ENCODE measurements at regions not wholly inside any gene's neighbourhood (a gene's known extent, or its start where the extent isn't known, plus 50 kb on each side); places are given as distances from the start of the nearest gene placed in this dataset.

GRCh38 chr14:81738946-81739659, 205.4 kb upstream of the SEL1L start:
- ChIA-PET POLR2A (no interaction called here), CTCF (interaction anchor here (0.8 to 1.7 kb wide), 3 partner anchors 9 to 186 kb away, joined by 3 to 4 read pairs (median 4); no protein-coding TSS in a partner anchor)
- Mint-ChIP-seq H3K27me3 (ENCODE audit: low read depth) (no peaks in the 10 kb centered on the region; the same call in 1 of the 2 replicates), H3K9me3 (peaks cover 24% of the 10 kb centered on the region), H3K4me3 (no peak overlapping the region), H3K27ac (no peak overlapping the region), H3K4me1 (no peaks in the 10 kb centered on the region), H3K36me3 (peaks cover 5% of the 10 kb centered on the region)
- ATAC-seq (no peak), DNase-seq (ENCODE audit: low spot score) (no peak)
- no peak for TF ChIP-seq FOXJ3 (CRISPR knock-in tag; IDR thresholded peaks at IDR 0.05; ENCODE audit: borderline replicate concordance)
- no peak for TF ChIP-seq ZBTB21 (CRISPR knock-in tag; IDR thresholded peaks at IDR 0.05; ENCODE audit: borderline replicate concordance)
- TF ChIP-seq, protein P1, sequence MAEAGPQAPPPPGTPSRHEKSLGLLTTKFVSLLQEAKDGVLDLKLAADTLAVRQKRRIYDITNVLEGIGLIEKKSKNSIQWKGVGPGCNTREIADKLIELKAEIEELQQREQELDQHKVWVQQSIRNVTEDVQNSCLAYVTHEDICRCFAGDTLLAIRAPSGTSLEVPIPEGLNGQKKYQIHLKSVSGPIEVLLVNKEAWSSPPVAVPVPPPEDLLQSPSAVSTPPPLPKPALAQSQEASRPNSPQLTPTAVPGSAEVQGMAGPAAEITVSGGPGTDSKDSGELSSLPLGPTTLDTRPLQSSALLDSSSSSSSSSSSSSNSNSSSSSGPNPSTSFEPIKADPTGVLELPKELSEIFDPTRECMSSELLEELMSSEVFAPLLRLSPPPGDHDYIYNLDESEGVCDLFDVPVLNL (CRISPR knock-in tag; IDR thresholded peaks at IDR 0.05; ENCODE audit: borderline replicate concordance, low read depth): no peak
- TF ChIP-seq CBFB (CRISPR knock-in tag; IDR thresholded peaks at IDR 0.05; ENCODE audit: low read depth): no peak
- no peak for TF ChIP-seq TEAD1 (CRISPR knock-in tag; IDR thresholded peaks at IDR 0.05)
- no peak for TF ChIP-seq MAX (CRISPR knock-in tag; IDR thresholded peaks at IDR 0.05)
- TF ChIP-seq OVOL2 (CRISPR knock-in tag; IDR thresholded peaks at IDR 0.05; ENCODE audit: borderline replicate concordance): no peak
- TF ChIP-seq, protein P2, sequence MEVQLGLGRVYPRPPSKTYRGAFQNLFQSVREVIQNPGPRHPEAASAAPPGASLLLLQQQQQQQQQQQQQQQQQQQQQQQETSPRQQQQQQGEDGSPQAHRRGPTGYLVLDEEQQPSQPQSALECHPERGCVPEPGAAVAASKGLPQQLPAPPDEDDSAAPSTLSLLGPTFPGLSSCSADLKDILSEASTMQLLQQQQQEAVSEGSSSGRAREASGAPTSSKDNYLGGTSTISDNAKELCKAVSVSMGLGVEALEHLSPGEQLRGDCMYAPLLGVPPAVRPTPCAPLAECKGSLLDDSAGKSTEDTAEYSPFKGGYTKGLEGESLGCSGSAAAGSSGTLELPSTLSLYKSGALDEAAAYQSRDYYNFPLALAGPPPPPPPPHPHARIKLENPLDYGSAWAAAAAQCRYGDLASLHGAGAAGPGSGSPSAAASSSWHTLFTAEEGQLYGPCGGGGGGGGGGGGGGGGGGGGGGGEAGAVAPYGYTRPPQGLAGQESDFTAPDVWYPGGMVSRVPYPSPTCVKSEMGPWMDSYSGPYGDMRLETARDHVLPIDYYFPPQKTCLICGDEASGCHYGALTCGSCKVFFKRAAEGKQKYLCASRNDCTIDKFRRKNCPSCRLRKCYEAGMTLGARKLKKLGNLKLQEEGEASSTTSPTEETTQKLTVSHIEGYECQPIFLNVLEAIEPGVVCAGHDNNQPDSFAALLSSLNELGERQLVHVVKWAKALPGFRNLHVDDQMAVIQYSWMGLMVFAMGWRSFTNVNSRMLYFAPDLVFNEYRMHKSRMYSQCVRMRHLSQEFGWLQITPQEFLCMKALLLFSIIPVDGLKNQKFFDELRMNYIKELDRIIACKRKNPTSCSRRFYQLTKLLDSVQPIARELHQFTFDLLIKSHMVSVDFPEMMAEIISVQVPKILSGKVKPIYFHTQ (CRISPR knock-in tag; IDR thresholded peaks at IDR 0.05): no peak
- TF ChIP-seq, protein P3, sequence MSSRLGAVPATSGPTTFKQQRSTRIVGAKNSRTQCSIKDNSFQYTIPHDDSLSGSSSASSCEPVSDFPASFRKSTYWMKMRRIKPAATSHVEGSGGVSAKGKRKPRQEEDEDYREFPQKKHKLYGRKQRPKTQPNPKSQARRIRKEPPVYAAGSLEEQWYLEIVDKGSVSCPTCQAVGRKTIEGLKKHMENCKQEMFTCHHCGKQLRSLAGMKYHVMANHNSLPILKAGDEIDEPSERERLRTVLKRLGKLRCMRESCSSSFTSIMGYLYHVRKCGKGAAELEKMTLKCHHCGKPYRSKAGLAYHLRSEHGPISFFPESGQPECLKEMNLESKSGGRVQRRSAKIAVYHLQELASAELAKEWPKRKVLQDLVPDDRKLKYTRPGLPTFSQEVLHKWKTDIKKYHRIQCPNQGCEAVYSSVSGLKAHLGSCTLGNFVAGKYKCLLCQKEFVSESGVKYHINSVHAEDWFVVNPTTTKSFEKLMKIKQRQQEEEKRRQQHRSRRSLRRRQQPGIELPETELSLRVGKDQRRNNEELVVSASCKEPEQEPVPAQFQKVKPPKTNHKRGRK (CRISPR knock-in tag; IDR thresholded peaks at IDR 0.05; ENCODE audit: borderline replicate concordance): no peak
- TF ChIP-seq AFF4 (CRISPR knock-in tag; IDR thresholded peaks at IDR 0.05; ENCODE audit: borderline replicate concordance): no peak
- no peak for TF ChIP-seq ZBTB43 (CRISPR knock-in tag; IDR thresholded peaks at IDR 0.05)
- no peak for TF ChIP-seq USF2 (CRISPR knock-in tag; IDR thresholded peaks at IDR 0.05)
- TF ChIP-seq MYBL2 (CRISPR knock-in tag; IDR thresholded peaks at IDR 0.05): no peak

All from WTC11 (cell line).